ENCODE measurements at regions not wholly inside any gene's neighbourhood (a gene's known extent, or its start where the extent isn't known, plus 50 kb on each side); places are given as distances from the start of the nearest gene placed in this dataset.

DNA sequence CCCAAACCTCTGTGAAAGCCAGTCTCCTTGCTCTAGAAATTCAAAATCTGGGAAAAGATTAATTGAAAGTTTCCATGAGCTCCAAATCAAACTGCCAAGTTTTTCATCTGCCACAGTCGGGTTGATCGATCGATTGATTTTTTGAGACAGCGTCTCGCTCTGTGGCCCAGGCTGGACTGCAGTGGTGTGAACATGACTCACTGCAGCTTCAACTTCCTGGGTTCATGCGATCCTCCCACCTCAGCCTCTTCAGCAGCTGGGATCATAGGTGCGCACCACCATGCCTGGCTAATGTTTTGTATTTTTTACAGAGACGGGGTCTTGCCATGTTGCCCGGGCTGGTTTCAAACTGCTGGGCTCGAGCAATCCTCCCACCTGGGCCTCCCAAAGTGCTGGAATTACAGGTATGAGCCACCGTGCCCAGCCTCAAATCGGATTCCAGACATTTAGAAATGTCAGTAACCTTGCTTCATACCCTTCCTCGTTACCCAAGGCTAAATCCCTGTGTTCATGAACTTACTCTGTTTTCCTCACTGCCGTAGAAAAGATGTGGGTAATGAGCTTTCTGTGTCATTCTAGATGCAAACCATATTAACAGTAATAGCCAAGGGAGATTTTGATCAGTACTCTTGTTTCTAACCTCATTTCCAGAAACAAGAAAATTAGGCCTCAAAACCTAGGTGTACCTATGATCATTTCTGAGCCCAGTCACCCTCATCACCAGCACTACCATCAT, 105.9 kb upstream of the AKAP13 start:
- TF ChIP-seq CTCF (IDR thresholded peaks at IDR 0.05; ENCODE audit: low read depth, low read length) (no peak), POLR2A (IDR thresholded peaks at IDR 0.05; ENCODE audit: extremely low read depth, insufficient read length) (no peak)
